GM18526 (cell line): ENCODE measurements at regions not wholly inside any gene's neighbourhood (a gene's known extent, or its start where the extent isn't known, plus 50 kb on each side); places are given as distances from the start of the nearest gene placed in this dataset.

Source experiments
- POLR2A ChIP-seq: IDR thresholded peaks from 3 replicates; pipeline ENCODE4 v1.6.1; 2011; ENCODE audit not compliant: insufficient read length; ENCODE audit errors: extremely low read depth

DNA sequence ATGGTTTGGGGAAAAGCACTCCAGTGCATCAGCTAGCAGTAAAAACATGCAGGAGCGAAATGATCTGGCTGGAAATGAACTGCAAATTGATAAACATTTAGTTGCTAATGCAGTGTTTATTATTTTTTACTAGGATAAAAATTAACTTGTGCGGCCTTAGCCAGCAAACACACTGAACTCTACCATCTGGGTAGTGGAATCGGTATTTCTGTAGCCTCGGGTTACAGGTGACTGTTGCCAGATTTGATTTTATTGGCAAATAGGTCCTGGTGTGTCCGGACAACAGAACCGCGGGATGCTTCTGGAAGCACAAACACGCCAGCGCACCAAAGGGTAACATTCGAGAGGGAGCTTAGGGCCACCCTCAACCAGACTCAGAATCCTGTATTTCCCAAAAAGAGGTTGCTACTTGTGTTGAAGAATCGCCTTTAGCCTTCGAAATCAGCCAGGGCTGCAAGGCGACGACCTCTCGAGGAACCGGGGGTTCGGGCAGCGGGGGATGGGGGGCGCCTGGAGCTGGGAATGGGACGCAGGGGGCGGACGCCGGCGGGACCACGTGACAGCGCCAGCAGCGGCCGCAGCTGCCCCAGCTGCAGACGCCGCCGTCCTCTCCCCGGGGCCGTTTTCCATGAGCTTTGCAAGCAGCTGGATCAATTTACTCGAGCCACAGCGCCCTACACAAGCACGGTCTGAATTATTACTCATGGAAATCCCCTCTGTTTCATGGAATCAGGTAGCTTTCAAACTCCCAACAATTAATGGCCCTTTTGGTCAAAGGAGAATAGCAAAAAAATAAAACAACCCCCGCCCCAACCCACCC lies 158.8 kb downstream of the TOMM20 start:
- TF ChIP-seq POLR2A, result no peak

DNA sequence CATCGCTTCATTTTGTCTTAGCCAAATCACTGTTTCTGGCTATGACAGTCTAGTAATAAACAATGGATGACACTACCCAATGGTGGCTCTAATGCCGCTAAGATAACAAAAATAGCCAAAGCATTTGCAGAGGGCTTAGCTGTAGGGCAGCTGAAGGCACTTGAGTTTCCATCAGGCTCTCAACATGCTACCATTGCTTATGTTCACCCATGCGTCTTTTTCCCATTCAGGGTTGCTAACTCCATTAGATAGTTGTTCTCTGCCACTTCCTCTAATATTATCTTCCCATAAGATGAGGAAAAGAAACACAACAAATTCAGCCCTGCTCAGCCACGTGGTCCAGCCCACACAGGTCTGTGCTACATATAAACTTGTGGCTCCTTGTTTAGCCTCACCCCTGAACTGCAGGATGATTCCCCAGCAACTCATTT lies 159.6 kb downstream of the TOMM20 start:
- no peak for TF ChIP-seq POLR2A

DNA sequence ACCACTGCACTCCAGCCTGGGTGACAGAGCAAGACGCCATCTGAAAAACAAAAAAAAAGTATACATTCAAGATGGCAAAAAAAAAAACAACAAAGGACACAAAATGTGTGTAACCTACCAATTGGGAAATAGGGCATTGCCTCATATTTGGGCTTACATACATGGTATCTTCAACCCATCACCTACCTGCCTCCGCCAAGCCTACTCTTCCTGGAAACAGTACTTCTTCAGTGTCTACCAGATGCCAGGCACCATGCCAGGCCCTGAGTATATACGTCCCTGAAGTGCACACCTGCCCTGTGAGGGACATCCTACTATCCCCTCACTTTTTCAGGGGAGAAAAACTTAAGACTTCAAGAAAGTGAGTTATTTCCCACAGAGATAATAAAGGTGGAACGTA lies 160.2 kb downstream of the TOMM20 start:
- TF ChIP-seq POLR2A, result no peak

DNA sequence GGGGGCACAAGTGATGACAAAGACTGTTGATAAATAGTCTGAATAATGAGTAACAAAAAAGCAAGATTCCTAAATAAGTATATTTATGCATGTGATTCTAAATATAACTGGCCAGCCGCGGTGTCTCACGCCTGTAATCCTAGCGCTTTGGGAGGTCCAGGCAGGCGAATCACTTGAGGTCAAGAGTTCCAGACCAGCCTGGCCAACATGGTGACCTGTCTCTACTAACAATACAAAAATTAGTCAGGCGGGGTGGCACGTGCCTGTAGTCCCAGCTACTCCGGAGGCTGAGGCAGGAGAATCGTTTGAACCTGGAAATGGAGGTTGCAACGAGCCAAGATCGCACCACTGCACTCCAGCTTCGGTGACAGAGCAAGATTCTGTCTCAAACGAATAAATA lies 161.5 kb downstream of the TOMM20 start:
- TF ChIP-seq POLR2A, result no peak

DNA sequence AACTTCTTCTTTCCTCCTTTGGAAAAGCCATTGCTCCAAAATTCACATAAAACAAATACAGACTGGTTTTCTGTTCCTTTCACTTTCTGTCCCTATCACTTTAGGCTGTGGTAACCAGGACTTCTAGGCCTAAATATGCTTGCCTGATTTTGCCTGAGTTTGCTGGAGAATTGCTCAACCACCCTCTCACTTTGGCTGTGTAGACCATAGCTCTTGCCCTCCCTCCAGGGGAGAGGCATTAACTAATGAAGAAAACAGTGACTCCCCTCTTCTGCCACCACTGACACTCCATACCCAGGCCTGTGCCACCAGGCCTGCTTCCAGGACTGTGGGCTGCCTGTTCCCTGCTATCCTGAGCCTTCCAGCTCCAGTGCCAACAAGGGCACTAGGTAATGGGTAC lies 163.5 kb downstream of the TOMM20 start:
- no peak for TF ChIP-seq POLR2A

DNA sequence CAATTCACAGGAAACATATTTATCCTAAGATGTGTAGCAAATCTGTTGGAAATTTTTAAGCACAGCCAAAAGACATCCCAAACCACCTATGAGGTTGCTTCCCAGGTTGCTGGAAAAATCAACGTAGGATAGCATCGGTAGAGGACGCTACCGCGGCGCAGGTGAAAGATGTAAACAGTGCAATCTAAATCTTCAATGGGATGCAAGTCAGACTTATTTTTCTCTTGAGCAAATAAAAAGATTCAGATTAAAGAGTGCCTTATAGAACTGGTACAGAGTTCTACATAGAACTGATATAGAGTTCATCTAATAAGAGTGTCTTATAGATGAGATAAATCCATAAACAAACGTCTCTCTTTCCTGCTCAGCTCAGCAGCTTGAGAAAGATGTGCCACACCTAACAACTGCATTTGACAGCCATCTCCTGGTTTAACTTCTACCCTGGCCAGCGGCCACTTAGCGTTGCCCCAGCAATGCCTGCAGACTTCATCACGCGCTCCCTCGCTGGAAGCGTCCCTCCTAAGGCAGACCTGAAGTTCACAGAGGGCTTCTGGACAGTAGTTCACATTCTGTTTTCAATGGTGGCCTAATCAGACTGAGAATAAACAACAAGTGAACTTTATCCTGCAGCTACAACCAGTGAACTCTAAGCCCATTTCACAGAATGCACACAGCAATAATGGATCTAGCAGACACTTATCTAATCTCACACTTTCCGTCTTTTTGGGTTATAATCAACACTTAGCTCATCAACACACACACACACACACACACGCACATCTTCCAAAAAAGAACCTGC lies 164.5 kb downstream of the TOMM20 start:
- no peak for TF ChIP-seq POLR2A

DNA sequence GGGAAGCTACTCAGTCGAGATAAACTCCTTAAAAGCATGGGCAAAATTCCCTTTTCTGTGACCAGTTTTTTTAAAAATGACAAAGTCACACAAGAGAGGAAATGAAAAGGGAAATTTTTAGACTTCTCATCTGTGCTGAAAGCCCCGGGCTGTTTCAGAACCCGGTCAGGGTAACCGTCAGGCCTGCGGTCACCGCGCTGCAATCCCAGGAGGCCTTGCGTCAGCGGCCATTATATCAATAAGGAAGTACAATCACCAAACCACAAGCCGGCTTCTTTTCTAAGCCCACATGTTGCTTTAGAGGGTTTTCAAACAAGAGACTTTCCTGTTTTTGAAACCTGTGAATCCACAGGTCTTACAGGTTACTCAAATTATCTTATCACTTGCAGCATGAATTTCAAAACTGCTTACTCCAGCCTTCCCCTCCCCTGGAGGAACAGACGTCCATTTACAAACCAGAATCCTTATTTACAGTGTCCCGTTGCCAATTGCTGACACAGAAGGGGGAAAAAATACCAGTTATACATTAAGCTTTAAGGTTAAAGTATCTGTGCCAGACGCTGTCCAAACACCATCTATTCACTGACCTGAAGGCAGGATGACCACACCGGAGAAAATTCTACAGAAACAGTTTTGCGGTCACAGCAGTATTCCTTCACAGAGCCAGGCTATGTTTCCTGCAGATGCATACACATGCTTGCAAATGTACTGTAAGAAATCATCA lies 165.3 kb downstream of the TOMM20 start:
- TF ChIP-seq POLR2A, result no peak

DNA sequence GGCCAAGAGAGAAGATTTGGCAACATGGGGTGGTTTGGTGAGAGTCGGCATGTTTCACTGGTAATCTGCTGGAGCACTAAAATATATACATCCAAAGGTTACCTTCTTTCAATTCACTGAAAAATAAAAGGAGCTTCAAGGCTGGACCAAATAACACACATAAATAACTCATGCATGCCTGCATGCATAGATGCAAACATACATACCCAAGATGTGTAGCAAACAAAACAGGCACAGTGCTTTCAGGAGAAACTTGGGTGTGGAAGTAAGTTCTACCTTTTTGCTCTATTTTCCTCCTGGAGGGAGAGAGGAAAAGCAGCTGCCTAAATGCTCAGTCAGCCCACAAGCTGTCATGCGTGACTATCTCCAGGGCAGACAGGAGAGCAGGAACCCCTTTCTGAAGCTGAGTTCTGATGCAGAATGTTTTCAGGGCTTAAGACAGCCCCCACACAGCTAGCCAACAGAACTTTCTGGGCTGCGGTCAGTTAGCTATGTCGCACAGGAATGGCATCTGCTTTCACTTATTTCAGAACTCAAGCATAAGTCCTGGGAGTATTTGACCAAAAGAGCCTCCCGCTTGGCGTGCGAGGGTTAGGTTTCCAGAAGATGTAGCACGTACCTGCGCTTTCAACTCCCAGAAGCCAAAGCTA lies 166.2 kb downstream of the TOMM20 start:
- no peak for TF ChIP-seq POLR2A

DNA sequence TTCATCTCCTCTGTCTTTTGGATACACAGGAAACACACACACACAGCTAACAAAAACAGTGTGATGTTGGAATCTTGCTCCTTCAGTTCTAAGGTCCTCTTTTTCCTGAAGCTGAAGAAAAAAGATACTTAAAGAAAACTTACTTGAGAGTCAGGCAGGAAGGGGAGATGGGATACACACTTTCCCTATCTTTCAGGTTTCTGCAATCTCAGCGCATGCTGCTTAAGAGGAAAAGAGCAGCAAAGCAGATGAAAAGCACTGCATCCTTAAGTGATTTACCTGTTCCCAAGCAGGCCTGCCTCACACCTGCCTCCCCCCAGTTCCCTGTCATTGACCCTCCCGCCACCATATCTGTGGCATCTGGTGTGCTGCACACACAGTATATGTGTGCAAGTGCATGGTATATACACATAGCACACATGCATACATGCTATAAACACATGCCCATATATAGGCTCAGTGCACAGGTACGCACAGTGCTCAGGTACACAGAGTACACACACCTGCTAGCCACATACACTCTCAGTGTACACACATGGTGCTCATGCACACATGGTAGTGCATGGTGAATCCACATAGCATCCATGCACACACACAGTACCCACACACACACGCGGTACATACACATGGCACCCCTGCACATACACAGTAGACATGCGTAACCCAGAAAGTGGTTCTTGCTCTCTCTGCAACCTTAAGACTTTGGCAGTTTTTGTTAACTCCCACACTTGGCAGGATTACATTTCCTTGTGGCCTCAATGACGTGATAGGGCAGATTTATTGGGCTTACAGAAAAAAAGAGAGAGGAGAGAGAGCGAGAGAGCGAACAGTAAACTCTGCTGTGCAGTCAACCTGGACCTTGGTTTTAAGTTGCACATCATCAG lies 166.9 kb downstream of the TOMM20 start:
- TF ChIP-seq POLR2A, result no peak

DNA sequence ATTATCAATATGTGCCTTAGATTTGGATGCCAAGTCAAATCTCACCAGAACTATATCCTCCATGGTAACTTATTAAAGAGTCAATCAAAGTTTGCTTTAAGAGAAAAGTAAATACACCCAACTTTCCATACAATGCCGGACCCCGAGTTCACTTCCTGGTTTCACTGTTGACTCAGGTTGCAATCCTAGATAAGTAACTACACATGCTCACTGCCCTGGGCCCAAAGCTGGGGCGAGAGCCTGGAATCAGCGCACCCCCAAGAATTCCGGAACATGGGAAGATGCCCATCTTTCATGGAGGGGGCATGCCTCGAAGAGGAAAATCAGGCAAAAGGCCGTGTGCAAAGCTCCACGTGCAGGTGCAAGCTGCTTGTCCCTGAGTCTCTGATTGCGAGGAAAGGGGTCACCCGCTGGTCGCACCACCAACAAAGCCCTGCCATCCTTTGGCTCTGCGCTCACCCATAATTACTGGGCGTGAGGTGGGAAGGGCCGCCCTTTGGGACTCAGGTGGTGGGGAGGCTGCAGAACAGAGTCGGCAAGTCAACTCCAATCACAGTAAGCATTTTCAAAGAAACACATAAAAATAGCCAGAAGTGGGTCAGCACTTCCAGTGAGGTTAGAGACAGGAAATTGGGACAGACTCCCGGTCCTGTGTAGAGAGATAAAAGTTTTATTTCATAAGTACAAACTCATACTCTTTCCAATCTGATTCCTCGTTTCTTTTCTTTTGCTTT lies 167.7 kb downstream of the TOMM20 start:
- TF ChIP-seq POLR2A, result no peak

DNA sequence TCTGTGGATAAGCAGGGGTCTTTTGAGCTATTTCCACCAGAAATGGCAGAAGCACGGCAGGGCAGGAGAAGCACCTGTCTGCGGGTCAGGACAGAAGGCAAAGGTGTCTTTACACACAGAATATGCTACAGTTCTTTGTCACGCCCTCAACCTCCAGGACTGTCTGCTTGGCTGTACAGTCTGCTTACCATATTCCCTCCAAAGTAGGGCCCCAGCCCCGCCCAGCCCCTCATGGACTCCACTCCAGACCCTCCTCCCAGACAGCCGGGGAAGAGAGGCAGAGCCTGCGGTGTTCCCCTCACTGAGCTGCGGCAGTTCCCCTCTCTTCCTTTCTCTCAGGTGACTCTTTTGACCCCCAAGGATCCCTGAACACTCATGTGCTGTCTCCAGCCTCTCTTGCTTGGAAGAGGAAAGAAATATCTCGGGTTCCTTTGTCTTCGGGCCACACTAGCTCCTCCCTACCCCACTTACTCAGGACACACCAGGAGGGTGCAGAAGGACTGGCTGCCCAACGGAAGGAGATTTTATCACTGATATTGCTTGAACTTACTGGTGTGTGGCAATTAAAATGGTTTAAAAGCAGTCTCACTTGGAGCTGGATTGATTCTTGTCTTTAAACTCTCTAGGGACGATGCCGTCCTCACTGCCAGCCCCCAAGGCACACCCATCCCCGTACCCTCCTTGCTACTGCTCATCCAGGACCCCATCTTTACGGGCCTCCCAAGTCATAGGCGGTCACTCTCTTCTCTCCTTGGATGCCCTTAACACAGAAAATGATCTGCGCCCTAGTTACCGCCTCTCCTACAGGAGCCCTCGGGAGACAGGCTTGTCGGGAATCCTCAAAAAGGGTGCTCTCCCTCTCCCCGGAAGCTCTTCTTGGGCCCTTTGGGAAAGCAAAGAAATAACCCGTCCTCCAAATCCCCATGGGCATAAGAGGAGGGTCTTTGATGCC lies 169.7 kb downstream of the TOMM20 start:
- TF ChIP-seq POLR2A, result no peak

DNA sequence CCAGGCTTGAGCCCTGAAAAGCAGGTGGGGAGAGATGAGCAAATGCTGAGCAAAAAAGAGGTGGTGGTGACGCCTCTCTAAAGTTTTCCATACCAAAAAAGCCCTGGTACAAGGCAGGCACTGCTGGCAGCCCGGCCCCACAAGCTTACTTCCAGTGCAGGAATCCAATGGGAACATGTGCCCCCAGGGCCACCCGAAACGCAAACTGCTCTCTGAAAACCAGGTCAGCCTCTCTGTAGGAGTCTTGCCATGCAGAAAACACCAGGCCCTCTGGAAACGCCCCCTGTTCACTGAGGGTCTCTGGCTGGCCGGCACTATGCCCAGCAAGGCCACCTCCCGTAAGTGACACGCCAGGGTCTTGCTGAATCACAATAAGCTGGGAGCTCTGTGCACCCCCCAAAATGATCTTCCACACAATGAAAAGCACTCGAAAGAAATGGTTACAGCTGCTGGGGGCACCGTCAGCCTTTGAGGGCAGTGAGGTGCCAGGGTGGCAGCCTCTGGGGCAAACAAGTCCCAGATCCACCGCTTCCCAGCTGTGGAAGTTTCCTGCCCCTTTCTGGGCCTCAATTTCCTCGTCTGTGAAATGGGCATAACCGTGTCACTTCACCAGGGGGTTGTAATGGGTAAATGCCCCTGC lies 170.5 kb downstream of the TOMM20 start:
- no peak for TF ChIP-seq POLR2A

DNA sequence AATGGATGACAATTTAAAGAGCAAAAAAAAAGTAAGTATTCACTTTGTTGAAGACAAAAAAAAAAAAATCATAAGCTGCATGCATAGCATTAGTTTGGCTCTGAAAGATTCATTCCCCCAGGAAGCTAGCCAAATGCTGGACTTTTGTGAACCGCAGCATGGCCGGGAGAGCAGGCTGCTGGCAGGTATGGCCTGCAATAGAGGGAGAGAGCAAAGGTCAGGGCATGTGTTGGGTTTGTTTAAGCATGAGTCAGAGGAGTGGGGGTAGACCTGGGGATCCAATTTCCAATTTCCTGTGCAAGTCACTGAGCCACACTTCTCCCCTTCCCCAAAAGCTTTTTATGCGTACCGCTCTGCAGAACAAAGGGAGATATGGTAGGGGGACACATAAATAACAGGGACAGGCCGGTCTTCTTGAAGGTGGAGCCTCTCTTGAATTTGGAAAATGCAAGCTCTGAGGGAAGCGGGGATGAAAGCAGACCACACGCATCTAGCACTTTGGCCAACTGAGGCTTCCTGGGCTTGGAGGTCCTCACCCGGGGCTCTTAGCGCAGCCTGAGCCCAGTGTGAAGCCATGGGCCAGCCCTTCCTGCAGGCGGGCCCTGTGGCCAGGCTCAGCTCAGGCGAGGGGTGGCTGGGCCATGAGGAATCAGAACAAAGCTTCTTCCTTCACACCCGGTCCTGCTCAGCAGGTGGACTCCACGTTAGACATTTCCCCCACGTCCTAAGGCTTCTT lies 171.1 kb downstream of the TOMM20 start:
- TF ChIP-seq POLR2A, result no peak
